Astrocyte (in vitro differentiated cells and primary cell): ENCODE measurements at regions not wholly inside any gene's neighbourhood (a gene's known extent, or its start where the extent isn't known, plus 50 kb on each side); places are given as distances from the start of the nearest gene placed in this dataset.
A peak's percentile ranks its signal among the peaks of the same experiment; 100 is the strongest.
"Not testable (repeated sequence)": the region's sequence is repeated elsewhere in the genome, so short reads cannot be mapped to it uniquely, and the experiment has no call there.

Experiments
- DNase-seq: peaks from one replicate; pipeline ENCODE4 v3.0.0-alpha.2; 2010; ENCODE audit warnings: low read depth
- FAIRE-seq: peaks from 2 replicates; lab custom pipeline; 2011; peaks lifted over from hg19 to GRCh38; lab: Jason Lieb, UNC
- H2AFZ ChIP-seq: 2 replicates; pipeline ENCODE4 v1.6.0; 2012; ENCODE audit warnings: low read depth, low read length, inconsistent platforms
- H3K27ac ChIP-seq: 2 replicates; pipeline ENCODE4 v1.5.1; 2011; ENCODE audit warnings: low read depth, low read length, inconsistent platforms
- H3K27me3 ChIP-seq: 2 replicates; pipeline ENCODE4 v1.6.0; 2011; ENCODE audit warnings: low read length, inconsistent platforms; ENCODE audit not compliant: insufficient read depth
- H3K36me3 ChIP-seq: 2 replicates; pipeline ENCODE4 v1.5.1; 2011; ENCODE audit warnings: low read length, inconsistent platforms; ENCODE audit not compliant: insufficient read depth
- H3K4me1 ChIP-seq: 2 replicates; pipeline ENCODE4 v1.5.1; 2011; ENCODE audit warnings: low read length, inconsistent platforms; ENCODE audit not compliant: insufficient read depth
- H3K4me2 ChIP-seq: 2 replicates; pipeline ENCODE4 v1.6.0; 2012; ENCODE audit warnings: low read length, inconsistent platforms
- H3K4me3 ChIP-seq: 2 replicates; pipeline ENCODE4 v1.5.1; 2011; ENCODE audit warnings: low read depth, mild to moderate bottlenecking, low read length, inconsistent platforms; ENCODE audit not compliant: insufficient read depth
- H3K79me2 ChIP-seq: 2 replicates; pipeline ENCODE4 v1.6.0; 2012; ENCODE audit warnings: mild to moderate bottlenecking, low read length, inconsistent platforms; ENCODE audit not compliant: insufficient read depth
- H3K9ac ChIP-seq: 2 replicates; pipeline ENCODE4 v1.6.0; 2012; ENCODE audit warnings: mild to moderate bottlenecking, low read length, inconsistent platforms
- H3K9me3 ChIP-seq: 2 replicates; pipeline ENCODE4 v1.5.1; 2012; ENCODE audit warnings: low read depth, mild to moderate bottlenecking, low read length, inconsistent platforms; ENCODE audit not compliant: insufficient read depth
- H4K20me1 ChIP-seq: 2 replicates; pipeline ENCODE4 v1.6.0; 2012; ENCODE audit warnings: low read length, inconsistent platforms; ENCODE audit not compliant: insufficient read depth
- H3K27ac Mint-ChIP-seq: one replicate; pipeline ENCODE4 v1.8.0; 2021; ENCODE audit warnings: mild to moderate bottlenecking, mixed read lengths; ENCODE audit not compliant: unreplicated experiment
- H3K27me3 Mint-ChIP-seq: one replicate; pipeline ENCODE4 v1.8.0; 2021; ENCODE audit warnings: low read depth, mixed read lengths; ENCODE audit not compliant: unreplicated experiment
- H3K36me3 Mint-ChIP-seq: one replicate; pipeline ENCODE4 v1.8.0; 2021; ENCODE audit warnings: low read depth, mixed read lengths; ENCODE audit not compliant: unreplicated experiment
- H3K4me1 Mint-ChIP-seq: one replicate; pipeline ENCODE4 v1.8.0; 2021; ENCODE audit warnings: low read depth, mixed read lengths; ENCODE audit not compliant: unreplicated experiment
- H3K4me3 Mint-ChIP-seq: one replicate; pipeline ENCODE4 v1.8.0; 2021; ENCODE audit warnings: mild to moderate bottlenecking, moderate library complexity, mixed read lengths; ENCODE audit not compliant: unreplicated experiment
- H3K9me3 Mint-ChIP-seq: one replicate; pipeline ENCODE4 v1.8.0; 2021; ENCODE audit warnings: mild to moderate bottlenecking, mixed read lengths; ENCODE audit not compliant: unreplicated experiment
- CTCF ChIP-seq: IDR thresholded peaks from 2 replicates; pipeline ENCODE4 v1.5.1; 2011; ENCODE audit warnings: low read depth, mild to moderate bottlenecking, inconsistent platforms, low read length, moderate library complexity; ENCODE audit not compliant: insufficient read depth
- EZH2 ChIP-seq: IDR thresholded peaks from 2 replicates; pipeline ENCODE4 v1.6.1; 2012; ENCODE audit warnings: mild to moderate bottlenecking, low read length, inconsistent platforms; ENCODE audit not compliant: insufficient read depth

DNA sequence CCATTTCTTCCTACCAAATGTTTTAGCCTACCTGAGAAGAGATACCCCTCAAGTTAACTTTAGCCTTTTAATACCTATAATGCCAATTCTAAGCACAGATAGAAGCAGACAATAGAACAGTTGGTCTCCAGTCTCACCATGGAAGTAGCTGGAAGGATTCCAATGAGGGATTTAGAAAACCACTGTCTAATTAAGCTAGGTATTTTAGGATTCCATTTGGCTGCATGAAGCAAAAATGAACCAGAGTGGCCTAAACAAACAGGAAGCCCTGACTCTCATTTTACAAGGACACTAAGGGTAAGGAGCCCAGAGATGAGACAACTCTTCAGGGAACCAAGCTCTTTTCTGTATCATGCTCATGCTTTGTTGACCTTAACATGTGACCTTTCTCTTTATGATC, 199.2 kb downstream of the ALDH8A1 start:
- Histone ChIP-seq H3K27ac (no peak overlapping the region), H3K4me2 (no peak overlapping the region), H2AFZ (no peak overlapping the region), H3K4me3 (no peak overlapping the region), H3K9ac (no peak overlapping the region), H3K27me3 (no peaks in the 10 kb centered on the region), H4K20me1 (no peaks in the 10 kb centered on the region), H3K79me2 (no peaks in the 10 kb centered on the region), H3K36me3 (no peaks in the 10 kb centered on the region), H3K4me1 (no peaks in the 10 kb centered on the region), H3K9me3 (no peaks in the 10 kb centered on the region)
- Mint-ChIP-seq H3K4me3 (no peak overlapping the region), H3K27ac (no peak overlapping the region), H3K4me1 (peaks cover 6% of the 10 kb centered on the region), H3K36me3 (no peaks in the 10 kb centered on the region), H3K27me3 (peaks cover under 1% of the 10 kb centered on the region), H3K9me3 (peaks cover 6% of the 10 kb centered on the region)
- TF ChIP-seq CTCF: no peak
- TF ChIP-seq EZH2: no peak
- DNase-seq (peak; percentile 50), FAIRE-seq (peak; percentile 34)

- H3K27me3 ChIP-seq: no peaks in the 10 kb centered on the region
- TF ChIP-seq CTCF (no peak), EZH2 (no peak)
- no peaks in the 10 kb centered on the region for H3K36me3 ChIP-seq
- H3K4me2 ChIP-seq: no peak overlapping the region
- no peak for DNase-seq
- H3K4me3 Mint-ChIP-seq: no peak overlapping the region
- no peaks in the 10 kb centered on the region for H3K79me2 ChIP-seq
- H4K20me1 ChIP-seq: no peaks in the 10 kb centered on the region
- no peaks in the 10 kb centered on the region for H3K4me1 ChIP-seq
- no peak overlapping the region for H2AFZ ChIP-seq
- H3K4me1 Mint-ChIP-seq: peaks cover 13% of the 10 kb centered on the region
- no peak overlapping the region for H3K27ac ChIP-seq
- H3K9ac ChIP-seq: no peak overlapping the region
- peaks cover 3% of the 10 kb centered on the region for H3K27me3 Mint-ChIP-seq
- no peaks in the 10 kb centered on the region for H3K9me3 Mint-ChIP-seq
- no peak for FAIRE-seq
- no peak overlapping the region for H3K4me3 ChIP-seq
- H3K27ac Mint-ChIP-seq: no peak overlapping the region
- H3K9me3 ChIP-seq: no peaks in the 10 kb centered on the region
- no peaks in the 10 kb centered on the region for H3K36me3 Mint-ChIP-seq
Measured at GRCh38 chr6:134748484-134748883, 201.4 kb downstream of the ALDH8A1 start.

DNA sequence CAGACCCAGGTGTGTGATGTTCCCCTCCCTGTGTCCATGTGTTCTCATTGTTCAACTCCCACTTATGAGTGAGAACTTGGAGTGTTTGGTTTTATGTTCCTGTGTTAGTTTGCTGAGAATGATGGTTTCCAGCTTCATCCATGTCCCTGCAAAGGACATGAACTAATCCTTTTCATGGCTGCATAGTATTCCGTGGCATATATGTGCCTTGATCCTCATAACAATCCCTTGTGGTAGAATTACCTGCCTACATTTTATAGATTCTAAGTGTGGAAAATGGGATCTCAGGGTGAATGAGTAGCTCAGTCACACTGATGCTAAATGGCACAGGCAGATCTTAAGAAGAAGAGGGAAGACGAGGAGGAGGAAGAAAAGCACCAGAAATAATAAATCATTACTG, 202.7 kb downstream of the ALDH8A1 start:
- H3K27ac Mint-ChIP-seq, DNase-seq, H3K27me3 ChIP-seq, FAIRE-seq, H2AFZ ChIP-seq, H3K4me1 ChIP-seq, H3K4me3 Mint-ChIP-seq, H3K4me2 ChIP-seq, H3K79me2 ChIP-seq, H3K9me3 Mint-ChIP-seq, H4K20me1 ChIP-seq, H3K9me3 ChIP-seq, H3K27me3 Mint-ChIP-seq, H3K27ac ChIP-seq, H3K4me3 ChIP-seq, H3K36me3 Mint-ChIP-seq, H3K36me3 ChIP-seq, H3K9ac ChIP-seq: not testable (repeated sequence)
- H3K4me1 Mint-ChIP-seq: peaks cover 13% of the 10 kb centered on the region
